D721Med (cell line): ENCODE measurements at regions not wholly inside any gene's neighbourhood (a gene's known extent, or its start where the extent isn't known, plus 50 kb on each side); places are given as distances from the start of the nearest gene placed in this dataset.

Experiments
- DNase-seq: peaks from one replicate; pipeline ENCODE4 v3.0.0; 2011; ENCODE audit warnings: low spot score; ENCODE audit not compliant: insufficient read length
- FAIRE-seq: peaks from 2 replicates; lab custom pipeline; 2011; peaks lifted over from hg19 to GRCh38; lab: Jason Lieb, UNC
- TF ChIP-seq, protein P1 (sequence below): IDR thresholded peaks from 2 replicates; pipeline ENCODE4 v1.5.1; 2012; ENCODE audit warnings: mild to moderate bottlenecking, control low read depth; ENCODE audit not compliant: insufficient read depth; ENCODE audit errors: missing control alignments

GRCh38 chr18:78150590-78150989 lies 829.0 kb upstream of the SALL3 start:
- no peak for DNase-seq
- TF ChIP-seq, protein P1, sequence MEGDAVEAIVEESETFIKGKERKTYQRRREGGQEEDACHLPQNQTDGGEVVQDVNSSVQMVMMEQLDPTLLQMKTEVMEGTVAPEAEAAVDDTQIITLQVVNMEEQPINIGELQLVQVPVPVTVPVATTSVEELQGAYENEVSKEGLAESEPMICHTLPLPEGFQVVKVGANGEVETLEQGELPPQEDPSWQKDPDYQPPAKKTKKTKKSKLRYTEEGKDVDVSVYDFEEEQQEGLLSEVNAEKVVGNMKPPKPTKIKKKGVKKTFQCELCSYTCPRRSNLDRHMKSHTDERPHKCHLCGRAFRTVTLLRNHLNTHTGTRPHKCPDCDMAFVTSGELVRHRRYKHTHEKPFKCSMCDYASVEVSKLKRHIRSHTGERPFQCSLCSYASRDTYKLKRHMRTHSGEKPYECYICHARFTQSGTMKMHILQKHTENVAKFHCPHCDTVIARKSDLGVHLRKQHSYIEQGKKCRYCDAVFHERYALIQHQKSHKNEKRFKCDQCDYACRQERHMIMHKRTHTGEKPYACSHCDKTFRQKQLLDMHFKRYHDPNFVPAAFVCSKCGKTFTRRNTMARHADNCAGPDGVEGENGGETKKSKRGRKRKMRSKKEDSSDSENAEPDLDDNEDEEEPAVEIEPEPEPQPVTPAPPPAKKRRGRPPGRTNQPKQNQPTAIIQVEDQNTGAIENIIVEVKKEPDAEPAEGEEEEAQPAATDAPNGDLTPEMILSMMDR, result no peak
- FAIRE-seq, result no peak

GRCh38 chr18:78151234-78151633 lies 828.4 kb upstream of the SALL3 start:
- no peak for FAIRE-seq
- TF ChIP-seq, protein P1, result no peak
- no peak for DNase-seq

DNA sequence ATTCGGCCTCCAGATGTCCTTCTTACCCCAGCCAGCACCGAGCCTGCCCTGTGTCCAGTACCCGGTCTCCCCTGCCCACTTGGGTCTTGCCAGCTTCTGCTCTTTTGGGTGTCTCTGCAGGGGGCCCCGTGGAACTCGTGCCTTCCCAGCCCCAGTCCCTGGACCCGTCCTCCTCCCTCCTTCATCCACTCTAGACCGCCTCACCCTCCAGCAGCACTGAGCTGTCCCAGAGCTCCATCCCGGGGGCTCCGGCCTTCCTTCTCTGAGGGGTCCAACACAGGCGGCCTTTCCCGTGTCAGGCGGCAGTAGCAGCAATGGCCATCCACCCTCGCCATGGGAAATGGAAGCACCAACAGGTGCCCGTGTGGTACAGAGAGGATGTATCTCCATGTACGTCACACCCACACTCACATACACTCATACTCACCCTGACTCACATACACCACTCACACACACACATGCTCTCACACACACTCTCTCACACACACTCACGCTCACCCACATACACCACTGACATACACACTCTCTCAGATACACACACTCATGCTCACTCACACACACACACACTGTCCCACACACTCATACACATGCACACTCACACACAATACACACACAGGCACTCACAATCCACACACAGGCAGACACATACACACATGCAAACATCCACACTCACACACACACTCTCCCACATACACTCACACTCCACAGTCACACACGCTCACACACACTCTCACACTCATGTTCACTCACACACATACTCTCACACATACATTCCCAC lies 827.5 kb upstream of the SALL3 start:
- FAIRE-seq (no peak), DNase-seq (no peak)
- TF ChIP-seq, protein P1, result no peak

- DNase-seq (no peak), FAIRE-seq (no peak)
- TF ChIP-seq, protein P1, result no peak
Observed at GRCh38 chr18:78153362-78153761, 826.3 kb upstream of the SALL3 start.

DNA sequence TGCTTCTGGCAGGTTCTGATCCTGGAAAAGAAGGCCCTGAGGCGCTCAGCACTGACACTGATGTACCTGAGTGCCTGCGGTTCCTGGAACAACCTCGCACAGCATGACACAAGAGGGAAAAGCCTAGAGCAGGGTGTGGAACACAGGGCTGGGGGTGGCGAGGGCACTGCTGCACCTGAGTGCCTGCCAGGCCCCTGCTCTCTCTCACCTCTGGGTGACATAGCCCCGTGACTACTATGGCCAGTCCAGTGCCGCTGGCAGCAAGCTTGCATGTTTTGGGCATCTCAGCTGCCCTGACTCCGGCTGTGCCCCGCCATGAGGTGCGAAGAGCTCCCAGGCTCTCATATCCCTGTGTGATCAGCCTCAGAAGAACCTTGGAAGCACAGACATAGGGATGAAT lies 825.2 kb upstream of the SALL3 start:
- TF ChIP-seq, protein P1, result no peak
- FAIRE-seq (no peak), DNase-seq (no peak)

- no peak for DNase-seq
- no peak for FAIRE-seq
Observed at GRCh38 chr18:78154853-78155252, 824.8 kb upstream of the SALL3 start.

GRCh38 chr18:78156466-78156865 lies 823.2 kb upstream of the SALL3 start:
- DNase-seq, result no peak
- TF ChIP-seq, protein P1, result no peak
- FAIRE-seq, result peak; percentile 94

More at GRCh38 chr18:78154853-78155252, 824.8 kb upstream of the SALL3 start:
- TF ChIP-seq, protein P1, result no peak
